Liver (tissue), 8 donors: ENCODE measurements at regions not wholly inside any gene's neighbourhood (a gene's known extent, or its start where the extent isn't known, plus 50 kb on each side); places are given as distances from the start of the nearest gene placed in this dataset.

Experiments used
- DNase-seq: peaks from one replicate; pipeline ENCODE4 v3.0.0-alpha.2; 2017; ENCODE audit warnings: low spot score
- H3K27ac ChIP-seq, 2 donors: one replicate each; pipeline ENCODE4 v1.7.0; 2013; ENCODE audit warnings: inconsistent platforms in 2 of 2, low read length in 2 of 2, control low read depth in 1 of 2, low read depth in 1 of 2, mild to moderate bottlenecking in 1 of 2
- H3K27me3 ChIP-seq, 4 donors: one replicate each; pipeline versions ENCODE4 v1.6.1 to v1.7.0; 2013; ENCODE audit warnings: low read length in 3 of 4, inconsistent platforms in 1 of 4, mild to moderate bottlenecking in 1 of 4, moderate library complexity in 1 of 4; ENCODE audit not compliant: control insufficient read depth in 4 of 4, insufficient read depth in 4 of 4
- H3K36me3 ChIP-seq, 4 donors: one replicate each; pipeline versions ENCODE4 v1.6.1 to v1.7.0; 2013; ENCODE audit warnings: low read length in 3 of 4, mild to moderate bottlenecking in 3 of 4, low read depth in 1 of 4, moderate library complexity in 1 of 4; ENCODE audit not compliant: control insufficient read depth in 4 of 4, insufficient read depth in 3 of 4
- H3K4me1 ChIP-seq, 4 donors: one replicate each; pipeline versions ENCODE4 v1.6.1 to v1.7.0; 2013; ENCODE audit warnings: low read length in 3 of 4, mild to moderate bottlenecking in 3 of 4, moderate library complexity in 1 of 4; ENCODE audit not compliant: control insufficient read depth in 4 of 4, insufficient read depth in 4 of 4
- H3K4me3 ChIP-seq, 3 donors: one replicate each; pipeline versions ENCODE4 v1.6.1 to v1.7.0; 2013; ENCODE audit warnings: low read length in 3 of 3, control low read depth in 1 of 3, low read depth in 1 of 3, mild to moderate bottlenecking in 1 of 3
- H3K9ac ChIP-seq, 2 donors: one replicate each; pipeline ENCODE4 v1.7.0; 2013; ENCODE audit warnings: low read length in 2 of 2, mild to moderate bottlenecking in 2 of 2, moderate library complexity in 2 of 2, control low read depth in 1 of 2, low read depth in 1 of 2
- H3K9me3 ChIP-seq, 4 donors: one replicate each; pipeline versions ENCODE4 v1.6.1 to v1.7.0; 2013; ENCODE audit warnings: low read length in 3 of 4; ENCODE audit not compliant: control insufficient read depth in 4 of 4
- EGR1 ChIP-seq, 2 donors: IDR thresholded peaks; 2 replicates each; pipeline ENCODE4 v1.6.1; 2016 to 2018; ENCODE audit warnings: antibody characterized with exemption in 2 of 2, low read depth in 2 of 2
- FOXA1 ChIP-seq: IDR thresholded peaks from 2 replicates; pipeline ENCODE4 v1.6.1; 2016; ENCODE audit warnings: antibody characterized with exemption
- FOXA2 ChIP-seq: IDR thresholded peaks from 2 replicates; pipeline ENCODE4 v1.6.1; 2016; ENCODE audit warnings: antibody characterized with exemption
- GABPA ChIP-seq, 2 donors: IDR thresholded peaks in 1 of 2; conservative IDR thresholded peaks in 1 of 2; 2 replicates each; pipeline ENCODE4 v1.6.1; 2016; ENCODE audit warnings: antibody characterized with exemption in 2 of 2, mild to moderate bottlenecking in 1 of 2, moderate library complexity in 1 of 2
- HNF4A ChIP-seq, 2 donors: conservative IDR thresholded peaks; 2 replicates each; pipeline ENCODE4 v1.6.1; 2016; ENCODE audit warnings: antibody characterized with exemption in 2 of 2, mild to moderate bottlenecking in 2 of 2
- HNF4G ChIP-seq: IDR thresholded peaks from 2 replicates; pipeline ENCODE4 v1.6.1; 2016; ENCODE audit warnings: antibody characterized with exemption
- JUND ChIP-seq, 2 donors: IDR thresholded peaks; 2 replicates each; pipeline ENCODE4 v1.6.1; 2016; ENCODE audit warnings: antibody characterized with exemption in 2 of 2
- NR2F2 ChIP-seq: IDR thresholded peaks from 2 replicates; pipeline ENCODE4 v1.6.1; 2016; ENCODE audit warnings: antibody characterized with exemption
- RAD21 ChIP-seq, 2 donors: IDR thresholded peaks; 2 replicates each; pipeline ENCODE4 v1.6.1; 2016; ENCODE audit warnings: antibody characterized with exemption in 2 of 2, mild to moderate bottlenecking in 2 of 2
- RXRA ChIP-seq, 2 donors: IDR thresholded peaks; 2 replicates each; pipeline ENCODE4 v1.6.1; 2017 to 2018; ENCODE audit warnings: antibody characterized with exemption in 2 of 2, mild to moderate bottlenecking in 1 of 2
- SP1 ChIP-seq: IDR thresholded peaks from 2 replicates; pipeline ENCODE4 v1.6.1; 2018; ENCODE audit warnings: antibody characterized with exemption, mild to moderate bottlenecking
- YY1 ChIP-seq: IDR thresholded peaks from 2 replicates; pipeline ENCODE4 v1.6.1; 2016; ENCODE audit warnings: antibody characterized with exemption, mild to moderate bottlenecking
- WGBS: extraction: QIAGEN DNeasy Blood & Tissue Kit; methylation state at CpG from one replicate; pipeline ENCODE4 v1.1.7; 2013; 5-methylcytosine and 5-hydroxymethylcytosine counted together
- TF ChIP-seq, protein P1 (sequence below): IDR thresholded peaks from 2 replicates; pipeline ENCODE4 v1.6.1; 2016; ENCODE audit warnings: antibody characterized with exemption, mild to moderate bottlenecking
- TF ChIP-seq, protein P2 (sequence below): fragments of 150-350 bp; IDR thresholded peaks from 2 replicates; pipeline ENCODE4 v1.5.1; 2017; ENCODE audit warnings: improper control_type of control experiment, low read depth, low read length; ENCODE audit not compliant: missing input control
- TF ChIP-seq, protein P3 (sequence below): IDR thresholded peaks from 2 replicates; pipeline ENCODE4 v1.6.1; 2016; ENCODE audit warnings: antibody characterized with exemption
- TF ChIP-seq, protein P4 (sequence below): IDR thresholded peaks from 2 replicates; pipeline ENCODE4 v1.6.1; 2016; ENCODE audit warnings: antibody characterized with exemption
- TF ChIP-seq, protein P5 (sequence below): IDR thresholded peaks from 2 replicates; pipeline ENCODE4 v1.6.1; 2016; ENCODE audit warnings: antibody characterized with exemption
- donor health status: healthy.
- donor health status: healthy.
- donor health status: healthy.
- donor health status: healthy.
- donor health status: healthy.

DNA sequence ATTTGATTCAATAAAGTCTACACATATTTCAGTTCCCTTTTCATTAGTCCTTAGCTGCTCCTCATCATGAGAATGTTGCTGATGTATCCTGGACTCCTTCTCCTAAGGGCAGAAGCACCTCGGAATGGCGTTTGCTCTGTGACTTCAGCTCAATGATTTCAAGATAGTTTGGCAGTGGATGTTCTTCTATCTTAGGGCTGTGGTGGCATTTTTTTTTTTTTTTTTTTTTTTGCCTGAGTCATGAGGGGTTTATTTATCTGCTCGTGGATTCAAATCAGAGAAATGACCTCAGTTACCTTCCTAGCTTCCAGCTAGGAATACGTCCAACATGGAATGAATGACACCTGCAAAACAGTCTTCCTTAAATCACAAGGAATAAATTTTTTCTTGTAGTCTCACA lies 220.0 kb upstream of the ZBED5 start:
- H3K4me1 ChIP-seq: no peaks in the 10 kb centered on the region
- no peak overlapping the region for H3K4me3 ChIP-seq
- 82% methylated on average over 4 of the region's 4 CpGs for WGBS
- H3K9me3 ChIP-seq: no peaks in the 10 kb centered on the region
- H3K27me3 ChIP-seq: peaks cover 0 to 4% (median 0%) of the 10 kb centered on the region in 4 donors
- H3K36me3 ChIP-seq: no peaks in the 10 kb centered on the region
- no peak for DNase-seq
- H3K27ac ChIP-seq: no peak overlapping the region
- no peak overlapping the region for H3K9ac ChIP-seq
- TF ChIP-seq, protein P1, sequence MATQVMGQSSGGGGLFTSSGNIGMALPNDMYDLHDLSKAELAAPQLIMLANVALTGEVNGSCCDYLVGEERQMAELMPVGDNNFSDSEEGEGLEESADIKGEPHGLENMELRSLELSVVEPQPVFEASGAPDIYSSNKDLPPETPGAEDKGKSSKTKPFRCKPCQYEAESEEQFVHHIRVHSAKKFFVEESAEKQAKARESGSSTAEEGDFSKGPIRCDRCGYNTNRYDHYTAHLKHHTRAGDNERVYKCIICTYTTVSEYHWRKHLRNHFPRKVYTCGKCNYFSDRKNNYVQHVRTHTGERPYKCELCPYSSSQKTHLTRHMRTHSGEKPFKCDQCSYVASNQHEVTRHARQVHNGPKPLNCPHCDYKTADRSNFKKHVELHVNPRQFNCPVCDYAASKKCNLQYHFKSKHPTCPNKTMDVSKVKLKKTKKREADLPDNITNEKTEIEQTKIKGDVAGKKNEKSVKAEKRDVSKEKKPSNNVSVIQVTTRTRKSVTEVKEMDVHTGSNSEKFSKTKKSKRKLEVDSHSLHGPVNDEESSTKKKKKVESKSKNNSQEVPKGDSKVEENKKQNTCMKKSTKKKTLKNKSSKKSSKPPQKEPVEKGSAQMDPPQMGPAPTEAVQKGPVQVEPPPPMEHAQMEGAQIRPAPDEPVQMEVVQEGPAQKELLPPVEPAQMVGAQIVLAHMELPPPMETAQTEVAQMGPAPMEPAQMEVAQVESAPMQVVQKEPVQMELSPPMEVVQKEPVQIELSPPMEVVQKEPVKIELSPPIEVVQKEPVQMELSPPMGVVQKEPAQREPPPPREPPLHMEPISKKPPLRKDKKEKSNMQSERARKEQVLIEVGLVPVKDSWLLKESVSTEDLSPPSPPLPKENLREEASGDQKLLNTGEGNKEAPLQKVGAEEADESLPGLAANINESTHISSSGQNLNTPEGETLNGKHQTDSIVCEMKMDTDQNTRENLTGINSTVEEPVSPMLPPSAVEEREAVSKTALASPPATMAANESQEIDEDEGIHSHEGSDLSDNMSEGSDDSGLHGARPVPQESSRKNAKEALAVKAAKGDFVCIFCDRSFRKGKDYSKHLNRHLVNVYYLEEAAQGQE: no peak
- TF ChIP-seq NR2F2 (no peak), FOXA1 (no peak), GABPA (IDR thresholded peaks at IDR 0.05 in 1 of 2, conservative IDR thresholded peaks at IDR 0.05 in 1 of 2) (no peak), HNF4A (conservative IDR thresholded peaks at IDR 0.05) (no peak), HNF4G (no peak), RAD21 (IDR thresholded peaks at IDR 0.05) (no peak), YY1 (no peak), FOXA2 (no peak)
- TF ChIP-seq, protein P2, sequence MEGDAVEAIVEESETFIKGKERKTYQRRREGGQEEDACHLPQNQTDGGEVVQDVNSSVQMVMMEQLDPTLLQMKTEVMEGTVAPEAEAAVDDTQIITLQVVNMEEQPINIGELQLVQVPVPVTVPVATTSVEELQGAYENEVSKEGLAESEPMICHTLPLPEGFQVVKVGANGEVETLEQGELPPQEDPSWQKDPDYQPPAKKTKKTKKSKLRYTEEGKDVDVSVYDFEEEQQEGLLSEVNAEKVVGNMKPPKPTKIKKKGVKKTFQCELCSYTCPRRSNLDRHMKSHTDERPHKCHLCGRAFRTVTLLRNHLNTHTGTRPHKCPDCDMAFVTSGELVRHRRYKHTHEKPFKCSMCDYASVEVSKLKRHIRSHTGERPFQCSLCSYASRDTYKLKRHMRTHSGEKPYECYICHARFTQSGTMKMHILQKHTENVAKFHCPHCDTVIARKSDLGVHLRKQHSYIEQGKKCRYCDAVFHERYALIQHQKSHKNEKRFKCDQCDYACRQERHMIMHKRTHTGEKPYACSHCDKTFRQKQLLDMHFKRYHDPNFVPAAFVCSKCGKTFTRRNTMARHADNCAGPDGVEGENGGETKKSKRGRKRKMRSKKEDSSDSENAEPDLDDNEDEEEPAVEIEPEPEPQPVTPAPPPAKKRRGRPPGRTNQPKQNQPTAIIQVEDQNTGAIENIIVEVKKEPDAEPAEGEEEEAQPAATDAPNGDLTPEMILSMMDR: no peak
- TF ChIP-seq, protein P3, sequence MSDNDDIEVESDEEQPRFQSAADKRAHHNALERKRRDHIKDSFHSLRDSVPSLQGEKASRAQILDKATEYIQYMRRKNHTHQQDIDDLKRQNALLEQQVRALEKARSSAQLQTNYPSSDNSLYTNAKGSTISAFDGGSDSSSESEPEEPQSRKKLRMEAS: no peak
- TF ChIP-seq, protein P4, sequence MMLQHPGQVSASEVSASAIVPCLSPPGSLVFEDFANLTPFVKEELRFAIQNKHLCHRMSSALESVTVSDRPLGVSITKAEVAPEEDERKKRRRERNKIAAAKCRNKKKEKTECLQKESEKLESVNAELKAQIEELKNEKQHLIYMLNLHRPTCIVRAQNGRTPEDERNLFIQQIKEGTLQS: no peak
- TF ChIP-seq, protein P5, sequence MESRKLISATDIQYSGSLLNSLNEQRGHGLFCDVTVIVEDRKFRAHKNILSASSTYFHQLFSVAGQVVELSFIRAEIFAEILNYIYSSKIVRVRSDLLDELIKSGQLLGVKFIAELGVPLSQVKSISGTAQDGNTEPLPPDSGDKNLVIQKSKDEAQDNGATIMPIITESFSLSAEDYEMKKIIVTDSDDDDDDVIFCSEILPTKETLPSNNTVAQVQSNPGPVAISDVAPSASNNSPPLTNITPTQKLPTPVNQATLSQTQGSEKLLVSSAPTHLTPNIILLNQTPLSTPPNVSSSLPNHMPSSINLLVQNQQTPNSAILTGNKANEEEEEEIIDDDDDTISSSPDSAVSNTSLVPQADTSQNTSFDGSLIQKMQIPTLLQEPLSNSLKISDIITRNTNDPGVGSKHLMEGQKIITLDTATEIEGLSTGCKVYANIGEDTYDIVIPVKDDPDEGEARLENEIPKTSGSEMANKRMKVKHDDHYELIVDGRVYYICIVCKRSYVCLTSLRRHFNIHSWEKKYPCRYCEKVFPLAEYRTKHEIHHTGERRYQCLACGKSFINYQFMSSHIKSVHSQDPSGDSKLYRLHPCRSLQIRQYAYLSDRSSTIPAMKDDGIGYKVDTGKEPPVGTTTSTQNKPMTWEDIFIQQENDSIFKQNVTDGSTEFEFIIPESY: no peak

DNA sequence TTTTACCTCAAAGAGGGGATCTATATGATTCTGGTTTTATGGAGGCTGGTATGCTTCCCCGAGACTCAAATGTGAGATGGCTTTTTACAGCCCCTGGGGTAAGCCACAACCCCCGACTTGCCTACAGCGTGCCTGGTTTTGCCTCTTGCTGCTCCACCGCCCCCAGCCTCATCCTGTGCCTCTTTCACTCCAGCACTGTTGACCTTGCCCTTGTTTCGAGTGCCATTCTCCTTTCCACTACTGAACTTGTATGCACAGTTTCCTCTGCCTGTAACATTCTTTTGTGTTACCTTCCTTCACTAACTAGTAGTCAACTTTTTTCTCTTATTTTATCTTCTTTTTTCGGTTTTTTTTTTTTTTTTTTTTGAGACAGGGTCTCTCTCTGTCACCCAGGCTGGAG lies 219.0 kb upstream of the ZBED5 start:
- Histone ChIP-seq H3K9me3 (no peaks in the 10 kb centered on the region), H3K27me3 (peaks cover 0 to 4% (median 0%) of the 10 kb centered on the region in 4 donors), H3K27ac (no peak overlapping the region), H3K9ac (no peak overlapping the region), H3K36me3 (no peaks in the 10 kb centered on the region), H3K4me3 (no peak overlapping the region), H3K4me1 (no peaks in the 10 kb centered on the region)
- TF ChIP-seq EGR1 (IDR thresholded peaks at IDR 0.05; ENCODE audit: low read depth in 2 of 2) (no peak), HNF4A (conservative IDR thresholded peaks at IDR 0.05) (no peak), JUND (IDR thresholded peaks at IDR 0.05) (no peak), FOXA1 (no peak), HNF4G (no peak), YY1 (no peak), FOXA2 (no peak), SP1 (no peak), RXRA (IDR thresholded peaks at IDR 0.05) (no peak), NR2F2 (no peak)
- TF ChIP-seq, protein P4: no peak
- TF ChIP-seq, protein P2: no peak
- no peak for DNase-seq
- WGBS: 80% methylated on average over 6 of the region's 6 CpGs
